AG04449 (cell line): ENCODE measurements at regions not wholly inside any gene's neighbourhood (a gene's known extent, or its start where the extent isn't known, plus 50 kb on each side); places are given as distances from the start of the nearest gene placed in this dataset.
"Not testable (repeated sequence)": the region's sequence is repeated elsewhere in the genome, so short reads cannot be mapped to it uniquely, and the experiment has no call there.

ENCODE experiments used
- CTCF ChIA-PET: fragments of 350-600 bp; formaldehyde crosslinking; extraction: SDS; loops from one replicate; lab custom pipeline; 2021; ENCODE audit warnings: antibody characterized with exemption; lab: Yijun Ruan, JAX
- POLR2A ChIA-PET: fragments of 400-600, 350-600 bp; formaldehyde crosslinking; extraction: SDS; loops from one replicate; lab custom pipeline; 2020; ENCODE audit warnings: antibody characterized with exemption, inconsistent platforms; lab: Yijun Ruan, JAX
- DNase-seq: peaks from one replicate; pipeline ENCODE4 v3.0.0-alpha.2; 2010; ENCODE audit warnings: low read depth, low spot score
- H3K4me3 ChIP-seq: 2 replicates; pipeline ENCODE4 v1.5.1; 2011; ENCODE audit warnings: low read depth, mild to moderate bottlenecking, control low read depth, low read length
- CTCF ChIP-seq: IDR thresholded peaks from one replicate; pipeline ENCODE4 v1.5.1; 2011; ENCODE audit warnings: mild to moderate bottlenecking, moderate library complexity, low read length, control low read depth, inconsistent platforms; ENCODE audit not compliant: insufficient read depth; ENCODE audit errors: missing control alignments

GRCh38 chr3:34511891-34512290 lies 713.5 kb downstream of the PDCD6IP start:
- CTCF ChIA-PET = no interaction called here

GRCh38 chr3:34519008-34519407 lies 720.6 kb downstream of the PDCD6IP start:
- POLR2A ChIA-PET, H3K4me3 ChIP-seq, DNase-seq: not testable (repeated sequence)
- CTCF ChIA-PET = interaction anchor here (0.7 kb wide), 1 partner anchor 19 kb away, joined by 3 read pairs; no protein-coding TSS in a partner anchor

More at GRCh38 chr3:34511891-34512290, 713.5 kb downstream of the PDCD6IP start:
- DNase-seq = no peak
- H3K4me3 ChIP-seq = no peak overlapping the region
- TF ChIP-seq CTCF = no peak
- POLR2A ChIA-PET = no interaction called here

- CTCF ChIA-PET = no interaction called here
- POLR2A ChIA-PET = no interaction called here
- TF ChIP-seq CTCF = no peak
- no peak overlapping the region for H3K4me3 ChIP-seq
- no peak for DNase-seq
Observed at GRCh38 chr3:34531156-34531555, 732.7 kb downstream of the PDCD6IP start.

- H3K4me3 ChIP-seq = no peak overlapping the region
- CTCF ChIA-PET = no interaction called here
- POLR2A ChIA-PET = no interaction called here
- no peak for TF ChIP-seq CTCF
- DNase-seq = no peak
Observed at GRCh38 chr3:34533451-34533850, 735.0 kb downstream of the PDCD6IP start.

DNA sequence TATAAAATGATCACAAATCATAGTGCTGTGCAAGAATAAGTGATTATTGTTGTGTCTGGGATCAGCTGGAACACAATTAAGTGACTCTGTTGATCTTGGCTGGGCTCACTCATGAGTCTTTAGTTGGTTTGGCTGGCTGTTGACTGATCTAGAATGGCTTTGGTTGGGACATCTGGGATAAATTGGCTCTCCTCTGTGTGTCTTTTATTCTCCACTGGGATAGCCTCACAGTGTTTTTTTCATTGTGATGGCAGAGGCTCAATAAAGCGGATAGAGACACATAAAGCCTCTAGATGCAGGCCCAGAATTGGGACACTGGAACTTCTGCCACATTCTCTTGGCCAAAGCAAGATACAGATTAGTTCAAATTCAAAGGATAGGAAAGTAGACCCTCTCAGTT lies 735.6 kb downstream of the PDCD6IP start:
- ChIA-PET POLR2A (no interaction called here), CTCF (no interaction called here)
- no peak for DNase-seq
- H3K4me3 ChIP-seq = no peak overlapping the region
- no peak for TF ChIP-seq CTCF

DNA sequence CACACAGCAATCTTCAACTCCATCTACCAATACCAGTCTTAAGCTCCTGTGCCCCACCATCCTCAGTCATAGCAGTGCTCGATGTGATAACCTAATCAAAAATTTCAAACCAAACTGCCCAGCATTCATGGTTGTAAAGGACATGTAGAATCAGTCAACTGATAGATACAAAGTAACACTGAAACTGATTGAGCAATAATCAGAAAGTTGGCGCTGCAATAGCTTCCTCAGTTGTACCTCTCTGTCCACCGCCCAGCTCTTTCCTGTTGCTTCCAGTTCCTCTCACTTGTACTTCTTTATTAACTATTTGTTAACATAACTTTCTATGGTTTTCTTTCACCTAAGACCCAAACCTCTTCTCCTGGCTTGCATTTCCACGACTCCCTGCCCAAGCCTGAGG lies 745.7 kb downstream of the PDCD6IP start:
- ChIA-PET CTCF (no interaction called here), POLR2A (no interaction called here)
- no peak overlapping the region for H3K4me3 ChIP-seq
- no peak for DNase-seq
- TF ChIP-seq CTCF = no peak

DNA sequence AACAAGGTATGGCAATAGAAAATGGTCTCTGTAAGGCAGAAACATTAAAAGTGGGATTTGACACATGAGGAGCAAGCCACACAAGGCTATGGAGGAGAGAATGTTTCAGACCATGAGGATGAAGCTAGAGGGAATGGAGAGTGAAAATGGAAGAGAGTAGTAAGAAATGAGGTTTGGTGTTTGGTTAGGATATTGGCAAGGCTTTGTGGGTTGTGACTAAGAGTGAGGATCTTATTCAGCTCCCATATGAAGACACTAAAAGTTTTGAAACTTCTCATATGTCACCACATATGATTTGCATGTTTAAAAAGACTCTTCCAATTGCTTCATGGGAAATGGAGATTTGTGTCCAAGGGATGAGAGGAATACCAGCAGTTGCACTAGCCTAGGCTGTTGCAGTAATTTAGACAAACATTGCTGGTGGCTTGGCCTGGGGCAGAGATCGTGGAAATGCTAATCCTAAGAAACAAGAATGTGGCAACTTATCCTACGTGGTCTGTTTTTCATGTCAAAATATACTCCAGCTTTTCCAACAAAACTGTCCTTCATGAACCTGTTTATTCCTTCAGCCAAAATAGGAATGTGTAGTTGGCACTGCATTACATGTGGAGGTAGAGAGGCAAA lies 749.0 kb downstream of the PDCD6IP start:
- CTCF ChIA-PET = no interaction called here
- POLR2A ChIA-PET = no interaction called here
- no peak for TF ChIP-seq CTCF
- DNase-seq = no peak
- no peak overlapping the region for H3K4me3 ChIP-seq
